Nephron progenitor cell (in vitro differentiated cells): ENCODE measurements at regions not wholly inside any gene's neighbourhood (a gene's known extent, or its start where the extent isn't known, plus 50 kb on each side); places are given as distances from the start of the nearest gene placed in this dataset.

Experiments used
- DNase-seq: peaks from one replicate; pipeline ENCODE4 v3.0.0; 2021
- H3K27ac Mint-ChIP-seq: 2 replicates; pipeline ENCODE4 v1.8.0; 2021; ENCODE audit warnings: mild to moderate bottlenecking, moderate library complexity, mixed read lengths
- H3K27me3 Mint-ChIP-seq: 2 replicates; pipeline ENCODE4 v1.8.0; 2021; ENCODE audit warnings: mild to moderate bottlenecking, low read depth, mixed read lengths; ENCODE audit not compliant: poor library complexity
- H3K36me3 Mint-ChIP-seq: 2 replicates; pipeline ENCODE4 v1.8.0; 2021; ENCODE audit warnings: low read depth, mixed read lengths
- H3K4me1 Mint-ChIP-seq: 2 replicates; pipeline ENCODE4 v1.8.0; 2021; ENCODE audit warnings: mixed read lengths
- H3K4me3 Mint-ChIP-seq: 2 replicates; pipeline ENCODE4 v1.8.0; 2021; ENCODE audit warnings: mild to moderate bottlenecking, moderate library complexity, mixed read lengths
- H3K9me3 Mint-ChIP-seq: 2 replicates; pipeline ENCODE4 v1.8.0; 2021; ENCODE audit warnings: mild to moderate bottlenecking, moderate library complexity, mixed read lengths
- TF ChIP-seq, protein P1 (sequence below): fragments of 200-600 bp; sonication (generic); IDR thresholded peaks from 2 replicates; pipeline ENCODE4 v1.5.0; 2021; ENCODE audit warnings: antibody characterized with exemption

DNA sequence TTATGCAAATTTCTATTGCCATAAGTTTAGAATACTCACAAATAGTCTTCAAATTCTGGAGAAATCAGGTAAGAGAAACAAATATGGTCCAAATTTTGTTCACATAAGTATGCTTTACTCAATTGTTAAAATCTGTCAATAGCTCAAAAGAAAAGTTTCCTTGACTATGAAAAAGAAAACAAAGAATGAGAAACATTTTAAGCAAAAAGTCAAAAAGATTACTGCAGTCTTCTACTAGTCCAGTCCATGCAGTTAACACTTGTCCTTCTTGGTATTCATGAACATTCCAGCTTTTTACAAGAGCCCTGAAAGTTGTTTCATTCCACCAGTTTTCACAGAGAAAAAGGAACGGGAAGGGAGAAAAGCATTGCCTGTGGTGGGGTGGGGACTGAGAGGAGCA, 54.7 kb upstream of the ZXDA start:
- Mint-ChIP-seq H3K9me3 (peaks cover 82% of the 10 kb centered on the region), H3K36me3 (no peaks in the 10 kb centered on the region), H3K4me1 (no peaks in the 10 kb centered on the region), H3K4me3 (no peak overlapping the region), H3K27ac (no peak overlapping the region), H3K27me3 (no peaks in the 10 kb centered on the region)
- no peak for DNase-seq
- TF ChIP-seq, protein P1, sequence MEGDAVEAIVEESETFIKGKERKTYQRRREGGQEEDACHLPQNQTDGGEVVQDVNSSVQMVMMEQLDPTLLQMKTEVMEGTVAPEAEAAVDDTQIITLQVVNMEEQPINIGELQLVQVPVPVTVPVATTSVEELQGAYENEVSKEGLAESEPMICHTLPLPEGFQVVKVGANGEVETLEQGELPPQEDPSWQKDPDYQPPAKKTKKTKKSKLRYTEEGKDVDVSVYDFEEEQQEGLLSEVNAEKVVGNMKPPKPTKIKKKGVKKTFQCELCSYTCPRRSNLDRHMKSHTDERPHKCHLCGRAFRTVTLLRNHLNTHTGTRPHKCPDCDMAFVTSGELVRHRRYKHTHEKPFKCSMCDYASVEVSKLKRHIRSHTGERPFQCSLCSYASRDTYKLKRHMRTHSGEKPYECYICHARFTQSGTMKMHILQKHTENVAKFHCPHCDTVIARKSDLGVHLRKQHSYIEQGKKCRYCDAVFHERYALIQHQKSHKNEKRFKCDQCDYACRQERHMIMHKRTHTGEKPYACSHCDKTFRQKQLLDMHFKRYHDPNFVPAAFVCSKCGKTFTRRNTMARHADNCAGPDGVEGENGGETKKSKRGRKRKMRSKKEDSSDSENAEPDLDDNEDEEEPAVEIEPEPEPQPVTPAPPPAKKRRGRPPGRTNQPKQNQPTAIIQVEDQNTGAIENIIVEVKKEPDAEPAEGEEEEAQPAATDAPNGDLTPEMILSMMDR, result no peak
